MM.1S (cell line): ENCODE measurements at regions not wholly inside any gene's neighbourhood (a gene's known extent, or its start where the extent isn't known, plus 50 kb on each side); places are given as distances from the start of the nearest gene placed in this dataset.

Source experiments
- DNase-seq: peaks from one replicate; pipeline ENCODE4 v3.0.0-alpha.2; 2015
- H2AFZ ChIP-seq: fragments of 300-600 bp; sonication (generic); 2 replicates; pipeline ENCODE4 v1.6.0; 2016; ENCODE audit warnings: antibody characterized with exemption, low read length
- H3F3A ChIP-seq: fragments of 300-600 bp; sonication (generic); 2 replicates; pipeline ENCODE4 v1.6.1; 2016; ENCODE audit warnings: mild to moderate bottlenecking, antibody characterized with exemption, low read length, moderate library complexity, mixed read lengths; ENCODE audit not compliant: insufficient read depth
- H3K27ac ChIP-seq: fragments of 300-600 bp; sonication (generic); 2 replicates; pipeline ENCODE4 v1.5.1; 2016; ENCODE audit warnings: mild to moderate bottlenecking, low read length
- H3K27me3 ChIP-seq: fragments of 300-600 bp; sonication (generic); replicated peaks from 2 replicates; pipeline ENCODE4 v1.6.0; 2016; ENCODE audit warnings: low read length; ENCODE audit not compliant: insufficient read depth
- H3K36me3 ChIP-seq: fragments of 300-600 bp; sonication (generic); replicated peaks from 2 replicates; pipeline ENCODE4 v1.6.1; 2016; ENCODE audit warnings: mild to moderate bottlenecking, low read length, mixed read lengths; ENCODE audit not compliant: insufficient read depth
- H3K4me1 ChIP-seq: fragments of 300-600 bp; sonication (generic); 2 replicates; pipeline ENCODE4 v1.6.1; 2016; ENCODE audit warnings: low read length, mixed read lengths
- H3K4me2 ChIP-seq: fragments of 300-600 bp; sonication (generic); 2 replicates; pipeline ENCODE4 v1.6.0; 2016; ENCODE audit warnings: low read depth, low read length
- H3K4me3 ChIP-seq: fragments of 300-600 bp; sonication (generic); 2 replicates; pipeline ENCODE4 v1.5.1; 2016; ENCODE audit warnings: low read length, mixed read lengths
- H3K79me2 ChIP-seq: fragments of 300-600 bp; sonication (generic); 2 replicates; pipeline ENCODE4 v1.6.1; 2016; ENCODE audit warnings: mixed run types, low read length, mixed read lengths
- H3K9ac ChIP-seq: fragments of 300-600 bp; sonication (generic); 2 replicates; pipeline ENCODE4 v1.6.1; 2016; ENCODE audit warnings: low read length, mixed read lengths
- H3K9me2 ChIP-seq: fragments of 300-600 bp; sonication (generic); replicated peaks from 2 replicates; pipeline ENCODE4 v1.6.1; 2016; ENCODE audit warnings: mild to moderate bottlenecking, low read length, mixed read lengths; ENCODE audit not compliant: insufficient read depth
- H3K9me3 ChIP-seq: fragments of 300-600 bp; sonication (generic); replicated peaks from 2 replicates; pipeline ENCODE4 v1.6.1; 2016; ENCODE audit warnings: mild to moderate bottlenecking, low read length, mixed read lengths; ENCODE audit not compliant: insufficient read depth
- H4K20me1 ChIP-seq: fragments of 300-600 bp; sonication (generic); 2 replicates; pipeline ENCODE4 v1.6.1; 2016; ENCODE audit warnings: mild to moderate bottlenecking, low read length, moderate library complexity, mixed read lengths; ENCODE audit not compliant: insufficient read depth
- CTCF ChIP-seq: fragments of 300-600 bp; sonication (generic); IDR thresholded peaks from 2 replicates; pipeline ENCODE4 v1.5.1; 2016; ENCODE audit warnings: antibody characterized with exemption, low read length, mixed read lengths
- EZH2 ChIP-seq: fragments of 300-600 bp; sonication (generic); optimal IDR thresholded peaks from 2 replicates; pipeline ENCODE3; 2017; ENCODE audit warnings: low read depth, mild to moderate bottlenecking, antibody characterized with exemption, low read length, mixed read lengths
- EZH2phosphoT487 ChIP-seq: fragments of 300-600 bp; sonication (generic); IDR thresholded peaks from 2 replicates; pipeline ENCODE4 v1.6.1; 2018; ENCODE audit warnings: antibody characterized with exemption, low read length

- DNase-seq, result no peak
- Histone ChIP-seq H3K27me3 (no peaks in the 10 kb centered on the region), H3F3A (no peaks in the 10 kb centered on the region), H3K27ac (no peak overlapping the region), H2AFZ (no peak overlapping the region), H4K20me1 (no peaks in the 10 kb centered on the region), H3K4me1 (no peaks in the 10 kb centered on the region), H3K79me2 (no peaks in the 10 kb centered on the region), H3K36me3 (no peaks in the 10 kb centered on the region), H3K4me2 (no peak overlapping the region), H3K9ac (no peak overlapping the region), H3K4me3 (no peak overlapping the region), H3K9me3 (no peaks in the 10 kb centered on the region), H3K9me2 (no peaks in the 10 kb centered on the region)
- TF ChIP-seq EZH2 (no peak), CTCF (no peak), EZH2phosphoT487 (no peak)
These were observed 222.1 kb upstream of the LMCD1 start for GRCh38 chr3:8279476-8279875.

GRCh38 chr3:8279886-8280550 is 221.6 kb upstream of the LMCD1 start:
- Histone ChIP-seq H3K27ac (no peak overlapping the region), H3K4me2 (no peak overlapping the region), H3F3A (no peaks in the 10 kb centered on the region), H4K20me1 (no peaks in the 10 kb centered on the region), H3K36me3 (no peaks in the 10 kb centered on the region), H2AFZ (no peak overlapping the region), H3K79me2 (no peaks in the 10 kb centered on the region), H3K27me3 (no peaks in the 10 kb centered on the region), H3K9ac (no peak overlapping the region), H3K4me1 (no peaks in the 10 kb centered on the region), H3K9me3 (no peaks in the 10 kb centered on the region), H3K4me3 (no peak overlapping the region), H3K9me2 (no peaks in the 10 kb centered on the region)
- TF ChIP-seq EZH2 (no peak), EZH2phosphoT487 (no peak), CTCF (no peak)
- no peak for DNase-seq

GRCh38 chr3:8282541-8283165 is 219.0 kb upstream of the LMCD1 start:
- Histone ChIP-seq H3K79me2 (no peaks in the 10 kb centered on the region), H3K4me3 (no peak overlapping the region), H3F3A (no peaks in the 10 kb centered on the region), H3K27ac (no peak overlapping the region), H3K9me2 (no peaks in the 10 kb centered on the region), H3K4me2 (no peak overlapping the region), H2AFZ (no peak overlapping the region), H3K9me3 (no peaks in the 10 kb centered on the region), H3K9ac (no peak overlapping the region), H3K4me1 (no peaks in the 10 kb centered on the region), H3K27me3 (no peaks in the 10 kb centered on the region), H4K20me1 (no peaks in the 10 kb centered on the region), H3K36me3 (no peaks in the 10 kb centered on the region)
- DNase-seq, result no peak
- no peak for TF ChIP-seq CTCF
- no peak for TF ChIP-seq EZH2phosphoT487
- TF ChIP-seq EZH2, result no peak
